Lower leg skin (tissue), 3 donors: ENCODE measurements at regions not wholly inside any gene's neighbourhood (a gene's known extent, or its start where the extent isn't known, plus 50 kb on each side); places are given as distances from the start of the nearest gene placed in this dataset.

Experiments
- CTCF ChIP-seq, 3 donors: fragments of 450-650 bp; IDR thresholded peaks; one replicate each; pipeline ENCODE4 v1.5.1; 2016; ENCODE audit warnings: antibody characterized with exemption in 3 of 3, mild to moderate bottlenecking in 3 of 3, moderate library complexity in 2 of 3
- POLR2A ChIP-seq, 2 donors: fragments of 450-650 bp; IDR thresholded peaks; one replicate each; pipeline ENCODE4 v1.6.1; 2016 to 2017; ENCODE audit warnings: antibody characterized with exemption in 2 of 2, mild to moderate bottlenecking in 1 of 2, moderate library complexity in 1 of 2

- TF ChIP-seq CTCF (IDR thresholded peaks at IDR 0.05): no peak
- no peak for TF ChIP-seq POLR2A (IDR thresholded peaks at IDR 0.05)
Measured at GRCh38 chr11:91955206-91955605, 269.4 kb upstream of the FAT3 start.
